GM13977 (cell line): ENCODE measurements at regions not wholly inside any gene's neighbourhood (a gene's known extent, or its start where the extent isn't known, plus 50 kb on each side); places are given as distances from the start of the nearest gene placed in this dataset.

Experiments used
- DNase-seq: peaks from one replicate; pipeline ENCODE4 v3.0.0; 2012; ENCODE audit warnings: low spot score
- in situ Hi-C: fragments of 300-500 bp; cut with MboI; formaldehyde crosslinking; loops from one replicate; pipeline ENCODE4 v1.12.0; 2022; ENCODE audit warnings: low sequenced_read_pairs, low pct_unique_long_range_greater_than_20kb, mixed read lengths, inconsistent platforms; ENCODE audit not compliant: unreplicated experiment
- TF ChIP-seq, protein P1 (sequence below): IDR thresholded peaks from 2 replicates; pipeline ENCODE4 v1.5.1; 2012; ENCODE audit warnings: mild to moderate bottlenecking, control low read depth; ENCODE audit not compliant: insufficient read depth; ENCODE audit errors: extremely low read depth, missing control alignments

DNA sequence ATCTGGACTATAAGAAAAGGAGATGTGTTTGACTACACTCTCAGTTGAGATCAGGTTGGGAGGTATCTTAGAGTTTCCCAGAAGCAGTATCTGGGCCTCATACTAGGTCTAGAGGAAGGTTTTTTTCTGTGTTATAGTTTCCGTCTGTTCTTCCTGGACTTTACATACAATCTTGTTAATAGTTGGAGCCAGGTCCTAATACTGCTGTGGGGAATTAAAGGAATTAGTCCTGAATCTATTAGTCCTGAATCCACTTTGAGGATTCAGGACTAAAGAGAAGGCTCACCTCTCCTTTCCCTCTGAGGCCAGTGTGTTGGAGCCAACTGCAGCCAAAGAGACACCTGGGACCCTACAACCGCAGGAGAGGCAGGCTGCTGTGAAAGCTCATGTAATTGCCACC is 445.7 kb upstream of the CLINT1 start:
- in situ Hi-C loops = no loop called here
- no peak for DNase-seq
- TF ChIP-seq, protein P1, sequence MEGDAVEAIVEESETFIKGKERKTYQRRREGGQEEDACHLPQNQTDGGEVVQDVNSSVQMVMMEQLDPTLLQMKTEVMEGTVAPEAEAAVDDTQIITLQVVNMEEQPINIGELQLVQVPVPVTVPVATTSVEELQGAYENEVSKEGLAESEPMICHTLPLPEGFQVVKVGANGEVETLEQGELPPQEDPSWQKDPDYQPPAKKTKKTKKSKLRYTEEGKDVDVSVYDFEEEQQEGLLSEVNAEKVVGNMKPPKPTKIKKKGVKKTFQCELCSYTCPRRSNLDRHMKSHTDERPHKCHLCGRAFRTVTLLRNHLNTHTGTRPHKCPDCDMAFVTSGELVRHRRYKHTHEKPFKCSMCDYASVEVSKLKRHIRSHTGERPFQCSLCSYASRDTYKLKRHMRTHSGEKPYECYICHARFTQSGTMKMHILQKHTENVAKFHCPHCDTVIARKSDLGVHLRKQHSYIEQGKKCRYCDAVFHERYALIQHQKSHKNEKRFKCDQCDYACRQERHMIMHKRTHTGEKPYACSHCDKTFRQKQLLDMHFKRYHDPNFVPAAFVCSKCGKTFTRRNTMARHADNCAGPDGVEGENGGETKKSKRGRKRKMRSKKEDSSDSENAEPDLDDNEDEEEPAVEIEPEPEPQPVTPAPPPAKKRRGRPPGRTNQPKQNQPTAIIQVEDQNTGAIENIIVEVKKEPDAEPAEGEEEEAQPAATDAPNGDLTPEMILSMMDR = no peak

DNA sequence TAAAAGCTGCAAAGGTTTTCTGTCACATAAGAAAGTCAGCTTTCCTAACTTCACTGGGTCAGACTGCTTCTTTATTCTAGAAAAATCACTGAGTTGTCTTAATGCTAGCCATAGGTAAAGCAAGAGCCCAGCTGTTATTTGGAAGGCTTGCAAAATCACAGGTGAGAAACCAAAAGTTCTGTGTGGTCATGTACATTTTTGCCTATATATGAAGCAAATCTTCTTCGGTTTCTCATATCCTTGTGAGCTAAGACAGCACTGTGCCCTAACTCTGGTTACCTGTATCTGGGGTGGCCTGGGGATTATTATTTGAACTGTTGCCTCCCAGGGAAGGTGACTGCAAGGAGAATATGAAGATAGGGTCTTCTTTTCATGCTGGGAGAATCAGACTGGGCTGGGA is 444.9 kb upstream of the CLINT1 start:
- TF ChIP-seq, protein P1 = no peak

DNA sequence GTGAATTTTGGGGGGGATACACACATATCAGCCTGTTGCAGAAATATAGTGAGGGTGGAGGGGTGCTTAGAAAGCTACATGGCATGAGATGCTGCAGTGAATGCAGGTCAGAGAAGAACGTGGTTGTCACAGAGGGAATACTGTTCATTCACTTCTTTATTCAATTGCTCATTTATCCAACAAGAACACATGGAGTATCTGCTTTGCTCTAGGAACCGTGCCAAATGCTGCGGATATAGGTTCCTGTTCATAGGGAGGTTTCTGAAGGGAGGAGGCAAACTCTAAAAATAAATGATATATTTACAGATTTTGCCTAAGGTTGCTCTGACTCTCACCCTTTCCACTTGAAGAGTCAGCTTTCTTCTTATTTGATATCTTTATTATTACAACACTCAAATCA is 444.3 kb upstream of the CLINT1 start:
- in situ Hi-C loops = no loop called here
- TF ChIP-seq, protein P1 = no peak
- no peak for DNase-seq

More for the DNA sequence above, 444.9 kb upstream of the CLINT1 start:
- in situ Hi-C loops = no loop called here
- DNase-seq = no peak

DNA sequence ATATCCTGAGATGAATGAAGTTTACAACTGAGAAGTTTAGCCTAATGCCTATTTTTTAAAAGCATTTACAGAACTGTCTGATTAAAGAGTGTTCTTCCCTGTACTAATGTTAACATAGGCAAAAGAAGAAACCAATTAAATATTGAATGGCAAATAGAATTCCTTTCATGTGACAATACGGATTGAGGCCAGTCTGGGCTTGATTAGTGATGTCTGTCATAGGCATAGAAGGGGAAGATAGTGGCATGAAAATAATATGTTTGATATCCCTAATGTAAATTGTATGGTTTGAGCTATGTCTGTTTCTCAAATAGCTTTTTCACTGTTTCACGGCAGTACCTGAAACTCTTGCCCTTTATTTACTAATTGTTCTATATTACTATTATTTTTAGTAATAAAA is 443.1 kb upstream of the CLINT1 start:
- DNase-seq = no peak
- in situ Hi-C loops = no loop called here
- TF ChIP-seq, protein P1 = no peak

DNA sequence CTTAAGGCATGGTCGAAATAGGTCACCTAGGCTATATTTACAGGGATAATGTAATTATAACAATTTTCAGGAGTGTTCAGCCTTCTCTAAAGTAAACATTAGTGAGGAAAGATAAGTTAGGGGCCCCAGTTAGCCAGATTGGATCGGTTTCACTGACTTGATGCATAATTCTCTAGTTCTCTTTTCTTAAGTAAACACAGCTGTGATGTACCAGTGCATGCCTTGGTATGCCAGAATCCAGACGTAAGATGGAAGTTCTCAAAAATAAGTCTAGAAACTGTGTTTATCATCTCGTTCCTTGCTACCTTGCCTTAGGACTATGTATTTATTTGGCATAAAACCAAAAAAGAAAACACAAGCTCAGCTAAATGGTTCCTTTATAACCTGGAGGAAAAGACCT is 442.2 kb upstream of the CLINT1 start:
- in situ Hi-C loops = no loop called here
- DNase-seq = no peak
- TF ChIP-seq, protein P1 = no peak

DNA sequence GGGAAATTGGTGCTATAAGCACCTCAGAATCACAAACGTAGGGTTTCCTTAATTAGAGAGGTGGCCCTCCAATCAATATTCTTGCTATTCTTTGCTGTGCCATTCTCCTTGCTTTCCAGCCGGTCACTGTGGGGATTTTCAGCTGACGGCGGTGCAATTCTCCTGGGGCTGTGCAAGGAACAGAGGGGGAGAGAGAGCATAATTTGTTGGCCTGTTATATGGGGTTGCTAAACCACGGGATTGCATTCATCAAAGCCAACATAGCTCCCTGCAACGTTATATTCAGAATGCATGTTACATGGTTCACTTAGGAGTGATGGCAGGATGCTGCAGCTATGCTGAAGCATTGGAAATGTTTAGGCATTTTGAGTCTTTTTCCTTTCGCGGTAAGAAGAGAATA is 441.3 kb upstream of the CLINT1 start:
- DNase-seq = no peak
- in situ Hi-C loops = no loop called here
- TF ChIP-seq, protein P1 = no peak

DNA sequence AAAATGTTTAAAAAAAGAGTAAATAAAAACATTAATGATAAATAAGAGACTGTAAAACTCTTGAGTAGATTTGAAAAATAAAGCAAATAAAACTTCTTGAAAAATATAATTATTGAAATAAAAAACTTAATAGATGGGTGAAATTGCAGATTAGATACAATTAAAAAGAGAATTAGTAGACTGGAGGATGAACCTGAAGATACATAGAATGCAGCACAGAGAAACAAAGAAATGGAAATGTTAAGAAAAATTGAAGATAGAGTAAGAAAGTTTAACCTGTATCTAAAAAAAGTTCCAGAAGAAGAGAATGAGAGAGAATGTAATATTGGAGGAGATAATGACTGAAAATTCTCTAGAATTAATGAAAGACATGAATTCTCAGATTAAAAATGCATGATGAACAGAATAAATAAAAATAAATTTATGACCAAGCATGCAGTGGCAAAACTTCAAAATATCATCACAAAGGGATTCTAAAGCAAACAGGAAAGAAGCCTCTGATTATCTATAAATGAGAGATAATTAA is 438.1 kb upstream of the CLINT1 start:
- DNase-seq = no peak
- in situ Hi-C loops = no loop called here
- TF ChIP-seq, protein P1 = no peak
